ENCODE measurements at regions not wholly inside any gene's neighbourhood (a gene's known extent, or its start where the extent isn't known, plus 50 kb on each side); places are given as distances from the start of the nearest gene placed in this dataset.

DNA sequence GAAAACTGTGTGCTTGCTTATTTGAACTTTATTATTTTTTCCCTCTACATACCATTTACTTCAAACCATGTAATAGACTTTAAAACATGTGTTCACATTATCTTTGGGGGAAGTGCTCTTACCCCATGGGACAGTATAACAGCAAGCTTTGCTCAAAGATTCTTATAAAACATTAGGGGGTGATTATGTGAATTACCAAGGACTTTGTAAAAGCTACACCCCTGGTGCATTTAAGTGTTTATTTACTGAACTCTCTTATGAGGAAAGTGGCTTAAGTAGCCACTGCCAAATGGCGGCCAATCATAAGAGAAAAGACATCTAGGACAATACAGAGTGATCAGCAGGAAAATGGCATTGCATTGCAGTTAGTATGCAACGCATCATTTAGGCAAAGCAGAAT is 70.3 kb downstream of the CAPZA3 start:
- Mint-ChIP-seq H3K36me3 (ENCODE audit: insufficient read depth, unreplicated experiment) (no peaks in the 10 kb centered on the region), H3K4me3 (ENCODE audit: unreplicated experiment) (no peak overlapping the region), H3K9me3 (ENCODE audit: unreplicated experiment) (no peaks in the 10 kb centered on the region), H3K4me1 (ENCODE audit: low read depth, unreplicated experiment) (no peaks in the 10 kb centered on the region), H3K27me3 (ENCODE audit: insufficient read depth, unreplicated experiment) (no peaks in the 10 kb centered on the region), H3K27ac (ENCODE audit: unreplicated experiment) (no peak overlapping the region)
- TF ChIP-seq, protein P1, sequence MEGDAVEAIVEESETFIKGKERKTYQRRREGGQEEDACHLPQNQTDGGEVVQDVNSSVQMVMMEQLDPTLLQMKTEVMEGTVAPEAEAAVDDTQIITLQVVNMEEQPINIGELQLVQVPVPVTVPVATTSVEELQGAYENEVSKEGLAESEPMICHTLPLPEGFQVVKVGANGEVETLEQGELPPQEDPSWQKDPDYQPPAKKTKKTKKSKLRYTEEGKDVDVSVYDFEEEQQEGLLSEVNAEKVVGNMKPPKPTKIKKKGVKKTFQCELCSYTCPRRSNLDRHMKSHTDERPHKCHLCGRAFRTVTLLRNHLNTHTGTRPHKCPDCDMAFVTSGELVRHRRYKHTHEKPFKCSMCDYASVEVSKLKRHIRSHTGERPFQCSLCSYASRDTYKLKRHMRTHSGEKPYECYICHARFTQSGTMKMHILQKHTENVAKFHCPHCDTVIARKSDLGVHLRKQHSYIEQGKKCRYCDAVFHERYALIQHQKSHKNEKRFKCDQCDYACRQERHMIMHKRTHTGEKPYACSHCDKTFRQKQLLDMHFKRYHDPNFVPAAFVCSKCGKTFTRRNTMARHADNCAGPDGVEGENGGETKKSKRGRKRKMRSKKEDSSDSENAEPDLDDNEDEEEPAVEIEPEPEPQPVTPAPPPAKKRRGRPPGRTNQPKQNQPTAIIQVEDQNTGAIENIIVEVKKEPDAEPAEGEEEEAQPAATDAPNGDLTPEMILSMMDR (IDR thresholded peaks at IDR 0.05; ENCODE audit: insufficient read depth in 1 of 2, low read depth in 1 of 2, low read length in 1 of 2, severe bottlenecking in 1 of 2, unreplicated experiment in 1 of 2) = no peak
- no peaks in the 10 kb centered on the region for H3K27me3 ChIP-seq (replicated peaks; ENCODE audit: control insufficient read depth, insufficient read depth, low read length)
- no peak for DNase-seq
- no peaks in the 10 kb centered on the region for H3K4me1 ChIP-seq
- H3K36me3 ChIP-seq (ENCODE audit: control insufficient read depth, insufficient read depth, low read length) = no peaks in the 10 kb centered on the region
- intact Hi-C loops (cut with micrococcal nuclease; ENCODE audit: unreplicated experiment) = loop anchor here (5.0 kb wide), 1 partner anchor 376 kb away; no protein-coding TSS in a partner anchor
- ChIA-PET POLR2A (no interaction called here), CTCF (no interaction called here)
- no TSS peak for BruUV-seq (replicated peaks)
- H3K9me3 ChIP-seq = no peaks in the 10 kb centered on the region
- no peak overlapping the region for H3K4me3 ChIP-seq (ENCODE audit: low read depth, low read length)

DNA sequence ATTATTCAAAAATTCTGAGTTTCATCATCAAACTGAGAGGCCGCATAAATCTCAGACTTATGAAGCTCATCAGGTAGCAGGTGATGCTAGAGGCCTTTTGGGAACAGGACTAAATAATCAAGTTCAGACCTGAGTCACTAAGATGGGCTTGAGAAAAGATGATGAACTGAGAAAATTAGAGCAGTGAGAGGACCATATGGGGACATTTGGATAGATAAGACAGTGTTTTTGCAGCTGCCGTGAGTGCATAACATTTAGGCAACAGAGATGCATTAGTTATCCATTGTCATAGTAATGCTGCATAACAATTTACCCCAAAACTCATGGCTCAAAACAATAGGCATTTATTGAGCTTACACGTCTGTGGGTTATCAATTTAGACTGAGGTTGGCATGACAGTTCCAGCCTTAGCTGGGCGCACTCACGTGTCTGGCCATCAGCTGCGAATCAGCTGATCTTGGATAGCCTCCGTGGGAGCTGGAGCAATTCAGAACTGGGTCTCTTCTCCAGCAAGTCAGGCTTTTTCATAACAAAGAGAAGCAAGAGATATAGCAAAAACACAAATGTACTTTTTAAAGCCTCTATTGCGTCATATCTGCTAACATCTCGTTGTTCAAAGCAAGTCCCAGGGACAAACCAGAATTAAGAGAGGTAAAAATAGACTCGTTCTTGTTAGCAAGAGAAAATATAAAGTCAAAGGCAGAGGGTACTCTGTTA is 72.8 kb downstream of the CAPZA3 start:
- Mint-ChIP-seq H3K36me3 (ENCODE audit: insufficient read depth, unreplicated experiment) (no peaks in the 10 kb centered on the region), H3K4me3 (ENCODE audit: unreplicated experiment) (no peak overlapping the region), H3K27me3 (ENCODE audit: insufficient read depth, unreplicated experiment) (no peaks in the 10 kb centered on the region), H3K27ac (ENCODE audit: unreplicated experiment) (no peak overlapping the region), H3K4me1 (ENCODE audit: low read depth, unreplicated experiment) (no peaks in the 10 kb centered on the region), H3K9me3 (ENCODE audit: unreplicated experiment) (no peaks in the 10 kb centered on the region)
- ChIA-PET CTCF (interaction anchor here (0.6 kb wide), 1 partner anchor 584 kb away, joined by 3 read pairs; no protein-coding TSS in a partner anchor), POLR2A (no interaction called here)
- Histone ChIP-seq H3K27me3 (replicated peaks; ENCODE audit: control insufficient read depth, insufficient read depth, low read length) (no peaks in the 10 kb centered on the region), H3K36me3 (ENCODE audit: control insufficient read depth, insufficient read depth, low read length) (no peaks in the 10 kb centered on the region), H3K9me3 (no peaks in the 10 kb centered on the region), H3K4me3 (ENCODE audit: low read depth, low read length) (no peak overlapping the region), H3K4me1 (no peaks in the 10 kb centered on the region)
- intact Hi-C loops (cut with micrococcal nuclease; ENCODE audit: unreplicated experiment) = no loop called here
- DNase-seq = no peak
- BruUV-seq (replicated peaks) = no TSS peak
- TF ChIP-seq, protein P1 (IDR thresholded peaks at IDR 0.05; ENCODE audit: insufficient read depth in 1 of 2, low read depth in 1 of 2, low read length in 1 of 2, severe bottlenecking in 1 of 2, unreplicated experiment in 1 of 2) = no peak

DNA sequence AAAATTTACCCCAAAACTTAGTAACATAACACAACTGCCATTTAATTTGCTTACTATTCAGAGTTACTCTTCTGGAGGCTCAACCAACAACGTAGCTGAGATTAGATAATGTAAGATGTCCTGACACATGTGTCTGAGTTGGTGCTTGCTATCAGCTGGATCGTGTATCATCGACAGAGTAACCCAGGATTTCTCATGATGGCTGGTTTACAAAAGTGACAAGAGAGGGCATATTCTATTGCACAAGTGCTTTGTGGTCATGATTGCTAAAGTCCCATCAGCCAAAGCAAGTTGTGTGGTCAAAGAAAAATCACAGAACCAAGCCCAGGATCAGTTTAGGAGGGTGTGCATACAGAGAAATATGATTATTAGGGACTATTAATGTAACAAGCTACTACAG is 73.4 kb downstream of the CAPZA3 start:
- POLR2A ChIA-PET = no interaction called here
- BruUV-seq (replicated peaks) = no TSS peak
- no peak for DNase-seq
- H3K27me3 ChIP-seq (replicated peaks; ENCODE audit: control insufficient read depth, insufficient read depth, low read length) = no peaks in the 10 kb centered on the region
- TF ChIP-seq, protein P1 (IDR thresholded peaks at IDR 0.05; ENCODE audit: insufficient read depth in 1 of 2, low read depth in 1 of 2, low read length in 1 of 2, severe bottlenecking in 1 of 2, unreplicated experiment in 1 of 2) = no peak
- Mint-ChIP-seq H3K27ac (ENCODE audit: unreplicated experiment) (no peak overlapping the region), H3K27me3 (ENCODE audit: insufficient read depth, unreplicated experiment) (no peaks in the 10 kb centered on the region), H3K36me3 (ENCODE audit: insufficient read depth, unreplicated experiment) (no peaks in the 10 kb centered on the region), H3K9me3 (ENCODE audit: unreplicated experiment) (no peaks in the 10 kb centered on the region), H3K4me1 (ENCODE audit: low read depth, unreplicated experiment) (no peaks in the 10 kb centered on the region), H3K4me3 (ENCODE audit: unreplicated experiment) (no peak overlapping the region)
- intact Hi-C loops (cut with micrococcal nuclease; ENCODE audit: unreplicated experiment) = no loop called here
- CTCF ChIA-PET = no interaction called here
- no peaks in the 10 kb centered on the region for H3K4me1 ChIP-seq
- no peak overlapping the region for H3K4me3 ChIP-seq (ENCODE audit: low read depth, low read length)
- H3K36me3 ChIP-seq (ENCODE audit: control insufficient read depth, insufficient read depth, low read length) = no peaks in the 10 kb centered on the region
- no peaks in the 10 kb centered on the region for H3K9me3 ChIP-seq
